H1 (cell line): ENCODE measurements at regions not wholly inside any gene's neighbourhood (a gene's known extent, or its start where the extent isn't known, plus 50 kb on each side); places are given as distances from the start of the nearest gene placed in this dataset.

Source experiments
- CBX5 ChIP-seq: fragments of 300-800, 300-1000 bp; sonication (generic); IDR thresholded peaks from 2 replicates; pipeline ENCODE4 v1.7.1; 2016; ENCODE audit warnings: antibody characterized with exemption, low read length, low read depth
- GTF2F1 ChIP-seq: IDR thresholded peaks from 2 replicates; pipeline ENCODE4 v1.6.1; 2012; ENCODE audit warnings: low read depth, low read length, improper control_type of control experiment, borderline replicate concordance
- PHF8 ChIP-seq: fragments of 200-600 bp; sonication (generic); conservative IDR thresholded peaks from 2 replicates; pipeline ENCODE4 v1.7.1; 2012; ENCODE audit warnings: low read depth, mild to moderate bottlenecking, inconsistent platforms, low read length, moderate library complexity

DNA sequence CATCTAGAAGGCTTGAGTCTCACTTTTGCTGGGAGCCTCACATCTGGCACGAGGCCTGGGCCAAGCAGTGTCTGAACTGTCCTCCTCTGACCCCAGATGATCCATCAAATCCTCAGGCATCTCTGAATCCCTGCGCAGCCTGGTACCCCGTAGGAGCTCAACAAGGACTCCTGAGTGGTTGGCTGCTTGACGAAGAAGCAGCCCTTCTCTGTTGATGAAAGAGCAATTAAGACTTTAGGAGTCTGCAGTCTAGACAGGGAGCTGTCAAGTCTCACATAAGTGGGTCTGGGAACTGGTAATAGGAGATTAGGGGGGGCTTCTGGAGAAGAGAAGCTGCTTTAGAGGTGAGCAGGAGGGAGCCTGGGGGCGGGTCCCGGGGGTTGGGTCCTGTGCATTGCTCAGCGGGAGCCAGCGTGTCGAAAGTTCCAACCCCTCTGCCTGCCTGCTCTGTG, 326.0 kb downstream of the RPS24 start (continued):
- TF ChIP-seq PHF8 (no peak), CBX5 (no peak), GTF2F1 (no peak)
